B cell (primary cell): ENCODE measurements at regions not wholly inside any gene's neighbourhood (a gene's known extent, or its start where the extent isn't known, plus 50 kb on each side); places are given as distances from the start of the nearest gene placed in this dataset.

ENCODE experiments used
- EZH2 ChIP-seq: IDR thresholded peaks from 2 replicates; pipeline ENCODE4 v1.6.1; 2012; ENCODE audit warnings: borderline replicate concordance, low read depth, mild to moderate bottlenecking, moderate library complexity, low read length; ENCODE audit not compliant: insufficient read depth, poor library complexity, severe bottlenecking
- TF ChIP-seq, protein P1 (sequence below): fragments of 200-600 bp; IDR thresholded peaks from one replicate; pipeline ENCODE4 v1.8.0; 2022; ENCODE audit warnings: antibody characterized with exemption, mild to moderate bottlenecking

GRCh38 chr5:159386028-159386711, 55.9 kb upstream of the IL12B start:
- TF ChIP-seq, protein P1, sequence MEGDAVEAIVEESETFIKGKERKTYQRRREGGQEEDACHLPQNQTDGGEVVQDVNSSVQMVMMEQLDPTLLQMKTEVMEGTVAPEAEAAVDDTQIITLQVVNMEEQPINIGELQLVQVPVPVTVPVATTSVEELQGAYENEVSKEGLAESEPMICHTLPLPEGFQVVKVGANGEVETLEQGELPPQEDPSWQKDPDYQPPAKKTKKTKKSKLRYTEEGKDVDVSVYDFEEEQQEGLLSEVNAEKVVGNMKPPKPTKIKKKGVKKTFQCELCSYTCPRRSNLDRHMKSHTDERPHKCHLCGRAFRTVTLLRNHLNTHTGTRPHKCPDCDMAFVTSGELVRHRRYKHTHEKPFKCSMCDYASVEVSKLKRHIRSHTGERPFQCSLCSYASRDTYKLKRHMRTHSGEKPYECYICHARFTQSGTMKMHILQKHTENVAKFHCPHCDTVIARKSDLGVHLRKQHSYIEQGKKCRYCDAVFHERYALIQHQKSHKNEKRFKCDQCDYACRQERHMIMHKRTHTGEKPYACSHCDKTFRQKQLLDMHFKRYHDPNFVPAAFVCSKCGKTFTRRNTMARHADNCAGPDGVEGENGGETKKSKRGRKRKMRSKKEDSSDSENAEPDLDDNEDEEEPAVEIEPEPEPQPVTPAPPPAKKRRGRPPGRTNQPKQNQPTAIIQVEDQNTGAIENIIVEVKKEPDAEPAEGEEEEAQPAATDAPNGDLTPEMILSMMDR, result no peak
- no peak for TF ChIP-seq EZH2
